ENCODE measurements at regions not wholly inside any gene's neighbourhood (a gene's known extent, or its start where the extent isn't known, plus 50 kb on each side); places are given as distances from the start of the nearest gene placed in this dataset.

- intact Hi-C loops (cut with micrococcal nuclease) = no loop called here
- POLR2A ChIA-PET = no interaction called here
- Mint-ChIP-seq H3K4me1 (ENCODE audit: low read depth) (peaks cover 26% of the 10 kb centered on the region), H3K4me3 (no peak overlapping the region), H3K27ac (no peak overlapping the region), H3K36me3 (ENCODE audit: low read depth) (no peaks in the 10 kb centered on the region), H3K9me3 (no peaks in the 10 kb centered on the region), H3K27me3 (no peaks in the 10 kb centered on the region)
- no peak for TF ChIP-seq CTCF (IDR thresholded peaks at IDR 0.05)
- CTCF ChIA-PET = no interaction called here
- peak; percentile 31 for ATAC-seq
- peak; percentile 8 for DNase-seq
Observed at GRCh38 chr12:74899031-74899829, 310.4 kb downstream of the KCNC2 start.

- Mint-ChIP-seq H3K9me3 (no peaks in the 10 kb centered on the region), H3K4me3 (no peak overlapping the region), H3K36me3 (ENCODE audit: low read depth) (no peaks in the 10 kb centered on the region), H3K27ac (no peak overlapping the region), H3K4me1 (ENCODE audit: low read depth) (peaks cover 26% of the 10 kb centered on the region), H3K27me3 (no peaks in the 10 kb centered on the region)
- ChIA-PET CTCF (no interaction called here), POLR2A (no interaction called here)
- peak; percentile 40 for ATAC-seq
- intact Hi-C loops (cut with micrococcal nuclease) = no loop called here
- no peak for DNase-seq
- TF ChIP-seq CTCF (IDR thresholded peaks at IDR 0.05) = no peak
Observed at GRCh38 chr12:74900232-74900631, 309.4 kb downstream of the KCNC2 start.

- TF ChIP-seq CTCF (IDR thresholded peaks at IDR 0.05) = peak; percentile 34
- no peaks in the 10 kb centered on the region for H3K27me3 Mint-ChIP-seq
- H3K27ac Mint-ChIP-seq = no peak overlapping the region
- DNase-seq = peak; percentile 10
- CTCF ChIA-PET = interaction anchor here (1.2 kb wide), 2 partner anchors 9 to 488 kb away, joined by 3 to 6 read pairs; no protein-coding TSS in a partner anchor
- H3K9me3 Mint-ChIP-seq = no peaks in the 10 kb centered on the region
- peaks cover 21% of the 10 kb centered on the region for H3K4me1 Mint-ChIP-seq (ENCODE audit: low read depth)
- ATAC-seq = no peak
- POLR2A ChIA-PET = no interaction called here
- no peak overlapping the region for H3K4me3 Mint-ChIP-seq
- intact Hi-C loops (cut with micrococcal nuclease) = no loop called here
- H3K36me3 Mint-ChIP-seq (ENCODE audit: low read depth) = no peaks in the 10 kb centered on the region
Observed at GRCh38 chr12:74903522-74903921, 306.1 kb downstream of the KCNC2 start.

- H3K27me3 Mint-ChIP-seq = no peaks in the 10 kb centered on the region
- TF ChIP-seq CTCF (IDR thresholded peaks at IDR 0.05) = no peak
- H3K36me3 Mint-ChIP-seq (ENCODE audit: low read depth) = no peaks in the 10 kb centered on the region
- H3K4me1 Mint-ChIP-seq (ENCODE audit: low read depth) = no peaks in the 10 kb centered on the region
- ATAC-seq = no peak
- intact Hi-C loops (cut with micrococcal nuclease) = no loop called here
- H3K9me3 Mint-ChIP-seq = no peaks in the 10 kb centered on the region
- no peak overlapping the region for H3K4me3 Mint-ChIP-seq
- H3K27ac Mint-ChIP-seq = no peak overlapping the region
- DNase-seq = no peak
- POLR2A ChIA-PET = no interaction called here
- CTCF ChIA-PET = no interaction called here
Observed at GRCh38 chr12:74906224-74906623, 303.4 kb downstream of the KCNC2 start.

- TF ChIP-seq CTCF (IDR thresholded peaks at IDR 0.05) = no peak
- Mint-ChIP-seq H3K4me3 (no peak overlapping the region), H3K36me3 (ENCODE audit: low read depth) (no peaks in the 10 kb centered on the region), H3K9me3 (no peaks in the 10 kb centered on the region), H3K4me1 (ENCODE audit: low read depth) (no peaks in the 10 kb centered on the region), H3K27me3 (no peaks in the 10 kb centered on the region), H3K27ac (no peak overlapping the region)
- ChIA-PET POLR2A (no interaction called here), CTCF (no interaction called here)
- ATAC-seq = no peak
- DNase-seq = no peak
- intact Hi-C loops (cut with micrococcal nuclease) = no loop called here
Observed at GRCh38 chr12:74910831-74911230, 298.8 kb downstream of the KCNC2 start.

Data from activated CD8-positive, alpha-beta T cell treated with anti-CD3 and anti-CD28 coated beads for 36 hours (primary cell).